ENCODE measurements at regions not wholly inside any gene's neighbourhood (a gene's known extent, or its start where the extent isn't known, plus 50 kb on each side); places are given as distances from the start of the nearest gene placed in this dataset.

- no peak for DNase-seq
These were observed 142.8 kb upstream of the PTPRK start for GRCh38 chr6:128663238-128663637.

GRCh38 chr6:128659878-128660622 lies 139.7 kb upstream of the PTPRK start:
- no peak for DNase-seq

- no peak for DNase-seq
These were observed 138.9 kb upstream of the PTPRK start for GRCh38 chr6:128659276-128659675.

- DNase-seq = no peak
These were observed 136.8 kb upstream of the PTPRK start for GRCh38 chr6:128657181-128657580.

GRCh38 chr6:128655978-128656498 lies 135.6 kb upstream of the PTPRK start:
- no peak for DNase-seq

GRCh38 chr6:128648022-128648598 lies 127.7 kb upstream of the PTPRK start:
- no peak for DNase-seq

GRCh38 chr6:128642132-128642531 lies 121.7 kb upstream of the PTPRK start:
- no peak for DNase-seq

- no peak for DNase-seq
These were observed 121.3 kb upstream of the PTPRK start for GRCh38 chr6:128641703-128642102.

- DNase-seq = no peak
These were observed 118.4 kb upstream of the PTPRK start for GRCh38 chr6:128638817-128639216.

GRCh38 chr6:128635219-128635618 lies 114.8 kb upstream of the PTPRK start:
- no peak for DNase-seq

GRCh38 chr6:128632131-128632530 lies 111.7 kb upstream of the PTPRK start:
- no peak for DNase-seq

GRCh38 chr6:128631031-128631430 lies 110.6 kb upstream of the PTPRK start:
- DNase-seq = no peak

- no peak for DNase-seq
These were observed 109.8 kb upstream of the PTPRK start for GRCh38 chr6:128630213-128630612.

- no peak for DNase-seq
These were observed 96.9 kb upstream of the PTPRK start for GRCh38 chr6:128617285-128617684.

GRCh38 chr6:128616342-128616741 lies 95.9 kb upstream of the PTPRK start:
- DNase-seq = no peak

- DNase-seq = no peak
These were observed 86.2 kb upstream of the PTPRK start for GRCh38 chr6:128606611-128607010.

- DNase-seq = no peak
These were observed 85.6 kb upstream of the PTPRK start for GRCh38 chr6:128605961-128606360.

GRCh38 chr6:128601060-128601459 lies 80.7 kb upstream of the PTPRK start:
- no peak for DNase-seq

- DNase-seq = no peak
These were observed 80.1 kb upstream of the PTPRK start for GRCh38 chr6:128600397-128600951.

GRCh38 chr6:128599036-128599435 lies 78.6 kb upstream of the PTPRK start:
- no peak for DNase-seq

GRCh38 chr6:128598571-128598970 lies 78.2 kb upstream of the PTPRK start:
- DNase-seq = no peak

- no peak for DNase-seq
These were observed 77.6 kb upstream of the PTPRK start for GRCh38 chr6:128597956-128598355.

GRCh38 chr6:128597004-128597403 lies 76.6 kb upstream of the PTPRK start:
- DNase-seq = no peak

GRCh38 chr6:128595544-128595943 lies 75.1 kb upstream of the PTPRK start:
- DNase-seq = no peak
